A673 (cell line): ENCODE measurements at regions not wholly inside any gene's neighbourhood (a gene's known extent, or its start where the extent isn't known, plus 50 kb on each side); places are given as distances from the start of the nearest gene placed in this dataset.

Experiments used
- BruUV-seq: library from RNA; stranded (reverse); fragments of 400-500 nt; replicated peaks from 2 replicates; lab custom pipeline; 2021; lab: Mats Ljungman, UMichigan
- CTCF ChIA-PET: fragments of 300-600 bp; sonication (Branson Sonifier 250); formaldehyde crosslinking; loops from one replicate; lab custom pipeline; 2022; ENCODE audit warnings: antibody characterized with exemption; lab: Charles Lee
- POLR2A ChIA-PET: fragments of 300-600 bp; sonication (Branson Sonifier 250); formaldehyde crosslinking; loops from one replicate; lab custom pipeline; 2022; ENCODE audit warnings: antibody characterized with exemption; ENCODE audit not compliant: low non-redundant PET; lab: Charles Lee
- DNase-seq: peaks from one replicate; pipeline ENCODE4 v3.0.0-alpha.2; 2015; ENCODE audit warnings: low spot score
- H3K27ac ChIP-seq: fragments of 200-600 bp; sonication (generic); 2 replicates; pipeline ENCODE4 v1.5.1; 2016; ENCODE audit warnings: mixed run types, low read depth, mild to moderate bottlenecking, mixed read lengths, antibody characterized with exemption, low read length; ENCODE audit not compliant: poor library complexity, severe bottlenecking
- H3K27me3 ChIP-seq: fragments of 200-600 bp; sonication (generic); replicated peaks from 2 replicates; pipeline ENCODE4 v1.6.1; 2017; ENCODE audit warnings: mixed run types, low read depth, mild to moderate bottlenecking, mixed read lengths, antibody characterized with exemption, low read length; ENCODE audit not compliant: insufficient read depth, poor library complexity
- H3K36me3 ChIP-seq: fragments of 200-600 bp; sonication (generic); 2 replicates; pipeline ENCODE4 v1.6.1; 2016; ENCODE audit warnings: mixed run types, mild to moderate bottlenecking, mixed read lengths, antibody characterized with exemption, low read length; ENCODE audit not compliant: insufficient read depth, poor library complexity, severe bottlenecking
- H3K4me1 ChIP-seq: fragments of 200-600 bp; sonication (generic); 2 replicates; pipeline ENCODE4 v1.6.1; 2017; ENCODE audit warnings: mixed run types, mild to moderate bottlenecking, mixed read lengths, antibody characterized with exemption, low read length; ENCODE audit not compliant: insufficient read depth, poor library complexity, severe bottlenecking
- H3K4me3 ChIP-seq: fragments of 200-600 bp; sonication (generic); 2 replicates; pipeline ENCODE4 v1.5.1; 2016; ENCODE audit warnings: low read depth, mixed run types, mild to moderate bottlenecking, mixed read lengths, low read length; ENCODE audit not compliant: poor library complexity, severe bottlenecking
- H3K9me3 ChIP-seq: fragments of 200-600 bp; sonication (generic); 2 replicates; pipeline ENCODE4 v1.6.1; 2016; ENCODE audit warnings: mixed run types, low read depth, mild to moderate bottlenecking, mixed read lengths, antibody characterized with exemption, low read length; ENCODE audit not compliant: poor library complexity, severe bottlenecking
- CTCF ChIP-seq: fragments of 300-800, 200-600 bp; sonication (generic); conservative IDR thresholded peaks from 2 replicates; pipeline ENCODE4 v1.5.1; 2017; ENCODE audit warnings: low read depth, mild to moderate bottlenecking, antibody characterized with exemption, low read length, moderate library complexity, mixed read lengths
- EZH2 ChIP-seq: fragments of 200-600 bp; sonication (generic); IDR thresholded peaks from 2 replicates; pipeline ENCODE4 v1.6.1; 2017; ENCODE audit warnings: borderline replicate concordance, low read depth, mild to moderate bottlenecking, mixed read lengths, antibody characterized with exemption, low read length; ENCODE audit not compliant: poor library complexity, severe bottlenecking
- intact Hi-C: fragments of 100-400 bp; cut with micrococcal nuclease; formaldehyde crosslinking; loops from one replicate; pipeline ENCODE4 v1.10.0; 2022; ENCODE audit not compliant: unreplicated experiment

- POLR2A ChIA-PET = no interaction called here
- no peaks in the 10 kb centered on the region for H3K36me3 ChIP-seq
- no peak overlapping the region for H3K4me3 ChIP-seq
- no peaks in the 10 kb centered on the region for H3K9me3 ChIP-seq
- H3K27ac ChIP-seq = no peak overlapping the region
- no peak for DNase-seq
- CTCF ChIA-PET = no interaction called here
- TF ChIP-seq CTCF = no peak
- no peak for TF ChIP-seq EZH2
- intact Hi-C loops = no loop called here
- BruUV-seq = no TSS peak
- no peaks in the 10 kb centered on the region for H3K27me3 ChIP-seq
- no peaks in the 10 kb centered on the region for H3K4me1 ChIP-seq
Observed at GRCh38 chr5:89866410-89866809, 543.1 kb downstream of the CETN3 start.

DNA sequence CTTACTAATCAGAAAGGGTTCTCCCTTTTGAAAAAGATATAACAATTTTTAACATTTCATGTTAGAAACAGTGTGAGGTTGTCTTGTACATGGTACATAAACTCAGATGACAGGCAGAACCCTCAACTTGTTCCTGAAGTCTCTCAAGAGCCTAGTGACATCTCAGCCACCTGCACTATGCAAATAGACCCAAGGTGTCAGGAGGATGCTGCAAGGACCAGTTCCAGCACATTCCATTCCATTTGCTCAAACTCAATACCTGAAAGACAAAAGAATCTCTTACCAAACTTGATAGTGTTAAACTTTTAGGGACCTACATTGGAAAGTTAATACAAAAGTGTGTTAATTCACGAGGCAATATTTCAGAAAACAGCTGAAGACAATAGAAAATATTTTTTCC lies 544.6 kb downstream of the CETN3 start:
- TF ChIP-seq EZH2 = no peak
- TF ChIP-seq CTCF = no peak
- Histone ChIP-seq H3K4me1 (no peaks in the 10 kb centered on the region), H3K27me3 (no peaks in the 10 kb centered on the region), H3K27ac (no peak overlapping the region), H3K9me3 (no peaks in the 10 kb centered on the region), H3K4me3 (no peak overlapping the region), H3K36me3 (no peaks in the 10 kb centered on the region)
- no peak for DNase-seq
- CTCF ChIA-PET = no interaction called here
- POLR2A ChIA-PET = no interaction called here
- intact Hi-C loops = no loop called here
- no TSS peak for BruUV-seq

DNA sequence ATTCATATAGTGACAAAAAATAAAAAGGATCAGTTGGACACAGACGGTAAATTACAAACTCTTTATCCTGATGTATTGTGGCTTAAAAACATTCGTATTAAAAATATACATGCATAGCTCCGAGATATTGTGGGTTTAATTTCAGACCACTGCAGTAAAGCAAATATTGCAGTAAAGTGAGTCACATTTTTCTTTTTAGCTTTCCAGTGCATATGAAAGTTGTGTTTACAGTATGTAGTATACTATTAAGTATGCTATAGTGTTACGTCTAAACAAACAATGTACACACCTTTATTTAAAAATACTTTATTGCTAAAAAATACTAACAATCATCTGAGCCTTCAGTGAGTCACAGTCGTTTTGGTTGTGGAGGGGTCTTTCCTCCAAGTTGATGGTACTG lies 551.8 kb downstream of the CETN3 start:
- Histone ChIP-seq H3K9me3 (no peaks in the 10 kb centered on the region), H3K36me3 (no peaks in the 10 kb centered on the region), H3K4me3 (no peak overlapping the region), H3K4me1 (no peaks in the 10 kb centered on the region), H3K27me3 (no peaks in the 10 kb centered on the region), H3K27ac (no peak overlapping the region)
- intact Hi-C loops = no loop called here
- CTCF ChIA-PET = no interaction called here
- TF ChIP-seq CTCF (no peak), EZH2 (no peak)
- no TSS peak for BruUV-seq
- POLR2A ChIA-PET = no interaction called here
- no peak for DNase-seq
